HUDEP-2 (cell line): ENCODE measurements at regions not wholly inside any gene's neighbourhood (a gene's known extent, or its start where the extent isn't known, plus 50 kb on each side); places are given as distances from the start of the nearest gene placed in this dataset.
"Not testable (repeated sequence)": the region's sequence is repeated elsewhere in the genome, so short reads cannot be mapped to it uniquely, and the experiment has no call there.

ENCODE experiments used
- DNase-seq, 76 experiments: peaks; one replicate each; lab custom pipeline; 2025; ENCODE audit not compliant: unreplicated experiment in 76 of 76; lab: John Stamatoyannopoulos, UW

GRCh38 chr4:138805736-138806135 is 209.8 kb upstream of the NOCT start:
- DNase-seq, result no peak

- no peak for DNase-seq
Measured at GRCh38 chr4:138804711-138805110, 210.9 kb upstream of the NOCT start.

- DNase-seq, result no peak
Measured at GRCh38 chr4:138803051-138803450, 212.5 kb upstream of the NOCT start.

- no peak for DNase-seq
Measured at GRCh38 chr4:138802499-138802898, 213.1 kb upstream of the NOCT start.

- DNase-seq, result no peak
Measured at GRCh38 chr4:138800421-138800820, 215.2 kb upstream of the NOCT start.

GRCh38 chr4:138798404-138798803 is 217.2 kb upstream of the NOCT start:
- DNase-seq, result no peak

GRCh38 chr4:138797646-138798045 is 217.9 kb upstream of the NOCT start:
- DNase-seq, result no peak

- DNase-seq, result no peak
Measured at GRCh38 chr4:138796761-138797160, 218.8 kb upstream of the NOCT start.

- DNase-seq, result no peak
Measured at GRCh38 chr4:138790706-138791340, 224.8 kb upstream of the NOCT start.

- DNase-seq, result no peak
Measured at GRCh38 chr4:138789796-138790195, 225.8 kb upstream of the NOCT start.

- no peak for DNase-seq
Measured at GRCh38 chr4:138788857-138789256, 226.7 kb upstream of the NOCT start.

- DNase-seq, result no peak
Measured at GRCh38 chr4:138788267-138788790, 227.3 kb upstream of the NOCT start.

GRCh38 chr4:138779761-138780160 is 235.8 kb upstream of the NOCT start:
- DNase-seq, result not testable (repeated sequence)

- DNase-seq, result no peak
Measured at GRCh38 chr4:138775890-138776289, 239.7 kb upstream of the NOCT start.

GRCh38 chr4:138775489-138775888 is 240.1 kb upstream of the NOCT start:
- DNase-seq, result no peak

- no peak for DNase-seq
Measured at GRCh38 chr4:138774940-138775339, 240.6 kb upstream of the NOCT start.

GRCh38 chr4:138774125-138774524 is 241.5 kb upstream of the NOCT start:
- DNase-seq, result not testable (repeated sequence)

GRCh38 chr4:138773321-138773720 is 242.3 kb upstream of the NOCT start:
- no peak for DNase-seq

GRCh38 chr4:138772366-138772765 is 243.2 kb upstream of the NOCT start:
- DNase-seq, result no peak

GRCh38 chr4:138770818-138771217 is 244.8 kb upstream of the NOCT start:
- DNase-seq, result no peak

GRCh38 chr4:138766332-138766731 is 249.2 kb upstream of the NOCT start:
- no peak for DNase-seq

GRCh38 chr4:138765442-138765841 is 250.1 kb upstream of the NOCT start:
- DNase-seq, result no peak
